ENCODE measurements at regions not wholly inside any gene's neighbourhood (a gene's known extent, or its start where the extent isn't known, plus 50 kb on each side); places are given as distances from the start of the nearest gene placed in this dataset.

DNA sequence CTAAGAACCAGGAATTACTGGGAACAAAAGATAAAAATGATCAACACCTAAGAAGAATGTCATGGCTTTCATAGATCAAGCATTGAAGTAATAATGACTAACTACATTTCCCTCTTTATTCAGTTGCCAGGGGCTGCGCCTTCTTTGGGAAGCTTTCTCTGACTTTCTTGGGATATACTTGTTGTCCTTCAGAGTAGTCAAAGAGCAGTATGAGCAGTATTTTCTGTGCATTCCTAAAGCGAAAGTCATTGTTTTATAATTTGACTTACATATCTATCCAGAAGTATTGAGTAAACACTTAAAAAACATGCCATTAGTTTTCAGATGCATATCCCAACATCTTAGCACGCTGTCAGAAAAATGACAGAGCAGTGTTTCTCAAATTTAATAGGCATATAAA is 2412.4 kb downstream of the PCDH9 start:
- DNase-seq (ENCODE audit: low read depth): no peak

DNA sequence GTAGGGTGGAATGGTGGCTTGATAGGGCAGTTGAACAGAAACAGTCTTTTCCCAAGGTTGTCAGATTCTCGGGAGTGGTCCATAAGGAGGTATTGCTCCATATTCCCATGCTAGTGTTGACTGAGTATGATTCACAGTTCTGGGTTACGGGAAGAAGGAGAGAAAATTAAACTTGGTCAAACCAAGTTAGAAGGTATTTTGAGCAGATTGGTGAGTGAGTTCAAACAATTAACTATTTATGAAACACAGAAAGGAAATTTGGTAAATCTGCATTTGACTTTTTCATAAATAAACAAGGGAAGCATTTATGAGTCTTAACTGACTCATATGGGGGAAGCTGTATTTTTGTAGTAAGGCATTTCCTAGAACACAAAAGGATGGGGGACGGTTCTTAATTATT is 2419.4 kb downstream of the PCDH9 start:
- DNase-seq (ENCODE audit: low read depth): no peak

DNA sequence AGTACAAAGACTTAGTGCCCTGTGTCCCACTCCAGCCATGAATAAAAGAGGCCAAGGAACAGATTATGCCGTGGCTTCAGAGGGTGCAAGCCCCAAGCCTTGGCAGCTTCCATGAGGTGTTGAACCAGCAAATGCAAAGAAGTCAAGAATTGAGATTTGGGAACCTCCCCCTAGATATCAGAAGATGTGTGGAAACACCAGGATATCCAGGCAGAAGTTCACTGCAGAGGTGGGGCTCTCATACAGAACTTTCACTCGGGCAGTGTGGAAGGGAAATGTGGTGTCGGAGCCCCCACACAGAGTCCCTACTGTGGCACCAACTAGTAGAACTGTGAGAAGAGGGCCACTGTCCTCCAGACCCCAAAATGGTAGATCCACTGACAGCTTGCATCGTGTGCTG is 2421.4 kb downstream of the PCDH9 start:
- DNase-seq (ENCODE audit: low read depth): no peak

DNA sequence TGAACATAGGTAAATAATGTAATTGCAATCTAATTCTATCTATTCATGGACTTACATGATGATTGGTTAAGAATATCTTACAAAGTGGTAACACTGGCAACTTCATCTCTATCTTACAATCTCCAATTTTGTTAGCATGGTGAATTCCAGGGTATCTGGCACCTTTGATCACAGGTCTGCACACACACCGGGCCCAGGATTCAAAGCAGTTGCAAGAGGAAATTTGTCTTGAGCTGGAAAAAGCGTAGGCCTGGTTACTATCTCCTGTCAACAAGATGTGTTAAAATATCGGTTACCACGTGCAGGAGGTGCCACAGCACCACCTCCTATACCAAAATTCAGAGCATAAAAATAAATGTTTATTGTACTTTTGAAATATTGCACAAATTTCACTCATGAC is 2428.4 kb downstream of the PCDH9 start:
- DNase-seq (ENCODE audit: low read depth): no peak

DNA sequence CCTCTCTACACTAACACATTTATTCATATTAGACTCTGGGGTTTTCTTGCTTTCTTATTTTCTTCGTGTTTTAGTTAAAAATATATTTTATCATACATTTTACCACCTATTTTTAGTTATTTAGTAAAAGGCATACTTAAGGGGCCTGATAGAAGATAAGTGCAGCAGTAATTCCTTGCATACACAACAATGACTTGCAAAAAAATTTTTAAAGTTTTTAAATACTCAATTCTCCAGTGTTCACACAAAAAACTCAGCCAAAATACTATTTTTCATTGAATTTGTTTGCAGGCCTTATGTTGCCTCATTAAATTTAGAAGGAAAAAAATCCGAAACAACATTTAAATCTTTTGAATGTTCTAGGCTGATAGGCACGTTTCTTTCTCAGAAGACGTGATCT is 2431.7 kb downstream of the PCDH9 start:
- DNase-seq (ENCODE audit: low read depth): no peak

DNA sequence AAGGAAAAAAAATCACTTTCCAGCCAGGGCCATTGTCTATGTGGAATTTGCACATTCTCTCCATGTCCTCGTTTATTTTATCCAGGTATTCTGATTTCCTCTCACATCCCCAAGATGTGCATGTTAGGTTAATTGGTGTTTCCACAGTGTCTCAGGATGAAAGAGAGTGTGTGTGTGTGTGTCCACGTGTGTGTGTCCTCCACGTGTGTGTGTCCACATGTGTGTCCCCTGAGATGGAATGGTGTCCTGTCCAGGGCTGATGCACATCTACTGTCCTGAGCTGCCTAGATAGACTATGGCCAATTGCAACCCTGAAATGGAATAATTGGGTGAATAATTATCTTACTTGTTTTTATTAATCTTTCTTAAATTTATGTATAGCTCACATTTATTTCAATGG is 2436.5 kb downstream of the PCDH9 start:
- no peak for DNase-seq (ENCODE audit: low read depth)

DNA sequence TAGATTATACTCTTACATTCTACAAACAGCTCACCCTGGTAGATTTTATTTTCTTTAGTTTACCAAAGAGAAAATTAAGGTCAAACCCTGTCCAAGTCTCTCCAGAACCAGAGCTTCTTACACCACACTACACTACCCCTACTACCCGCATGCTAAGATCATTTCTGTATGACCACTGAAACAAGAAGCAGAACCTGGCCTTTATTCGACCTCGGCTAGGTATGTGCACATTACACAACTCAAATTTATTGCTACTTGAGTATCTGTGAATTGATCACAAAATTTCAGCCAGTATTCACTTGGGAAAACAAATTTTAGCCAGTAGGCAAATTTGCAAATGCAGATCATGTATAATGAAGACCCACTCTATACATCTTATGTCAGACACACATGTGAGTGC is 2437.0 kb downstream of the PCDH9 start:
- no peak for DNase-seq (ENCODE audit: low read depth)

DNA sequence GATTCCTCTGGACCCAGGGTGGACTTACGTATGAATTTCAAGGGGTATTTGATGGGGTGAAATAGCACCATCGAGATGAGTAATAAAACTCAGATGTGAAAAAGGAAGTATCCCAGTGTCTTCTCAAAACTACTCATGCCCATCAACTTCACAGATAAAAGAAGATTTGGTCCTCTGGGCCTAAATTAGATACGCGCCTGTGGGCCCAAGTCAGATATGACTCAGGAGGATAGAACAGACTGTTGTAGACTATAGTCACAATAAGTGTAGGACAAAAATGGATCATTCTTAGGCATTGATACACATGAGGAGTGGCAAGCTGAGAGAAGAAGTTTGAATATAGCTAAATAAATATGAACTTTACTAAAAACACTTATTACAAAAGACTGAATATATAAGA is 2438.8 kb downstream of the PCDH9 start:
- no peak for DNase-seq (ENCODE audit: low read depth)

DNA sequence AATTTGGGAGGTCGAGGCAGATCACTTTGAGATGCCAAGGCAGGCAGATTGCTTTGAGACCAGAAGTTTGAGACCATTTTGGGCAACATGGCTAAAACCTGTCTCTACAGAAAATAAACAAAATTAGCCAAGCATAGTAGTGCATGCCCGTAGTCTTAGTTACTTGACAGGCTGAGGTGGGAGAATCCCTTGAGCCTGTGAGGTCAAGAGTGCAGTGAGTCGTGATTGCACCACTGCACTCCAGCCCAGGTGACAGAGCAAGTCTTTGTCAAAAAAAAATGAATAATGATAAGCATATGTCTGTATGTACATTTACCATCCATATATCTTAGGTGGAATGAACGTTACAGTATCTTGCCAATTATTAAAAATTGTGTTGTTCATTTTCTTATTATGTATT is 2447.7 kb downstream of the PCDH9 start:
- no peak for DNase-seq (ENCODE audit: low read depth)

DNA sequence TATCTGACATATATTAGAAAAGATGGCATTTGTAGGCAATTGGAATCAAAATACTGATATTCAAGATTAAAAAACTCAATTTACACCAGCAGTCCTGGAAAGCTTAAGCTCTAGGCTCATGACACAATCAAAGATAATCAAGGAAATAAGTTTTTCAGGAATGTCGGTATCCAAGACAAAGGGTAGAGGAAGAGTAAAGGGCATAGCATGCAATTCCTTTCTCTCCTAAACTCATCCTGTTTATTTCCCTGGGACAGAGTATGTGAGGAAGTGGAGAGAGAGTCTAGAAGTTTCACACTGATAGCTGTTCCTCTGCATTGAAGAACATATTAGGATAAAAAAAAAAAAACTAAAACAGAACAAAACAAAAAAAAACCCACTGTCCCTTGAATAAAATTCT is 2452.1 kb downstream of the PCDH9 start:
- DNase-seq (ENCODE audit: low read depth): no peak

DNA sequence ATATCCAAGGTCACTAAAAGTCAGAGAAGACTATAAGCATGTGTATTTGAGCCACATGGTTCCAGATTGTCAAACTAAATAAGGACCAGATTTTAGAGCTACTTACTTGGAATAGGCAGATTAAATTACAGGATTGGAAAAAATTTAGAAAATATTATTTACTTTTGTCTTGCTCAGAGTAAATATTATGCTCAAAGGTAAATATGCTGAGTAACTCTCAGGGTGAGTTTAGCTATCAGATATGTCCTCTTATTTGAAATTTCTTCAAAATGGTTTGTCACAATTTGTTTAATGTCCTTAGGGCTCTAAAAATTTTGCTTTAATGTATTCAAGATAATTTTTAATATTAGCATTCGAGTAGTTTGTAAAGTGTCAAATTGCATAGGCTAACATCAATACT is 2455.2 kb downstream of the PCDH9 start:
- DNase-seq (ENCODE audit: low read depth): no peak

DNA sequence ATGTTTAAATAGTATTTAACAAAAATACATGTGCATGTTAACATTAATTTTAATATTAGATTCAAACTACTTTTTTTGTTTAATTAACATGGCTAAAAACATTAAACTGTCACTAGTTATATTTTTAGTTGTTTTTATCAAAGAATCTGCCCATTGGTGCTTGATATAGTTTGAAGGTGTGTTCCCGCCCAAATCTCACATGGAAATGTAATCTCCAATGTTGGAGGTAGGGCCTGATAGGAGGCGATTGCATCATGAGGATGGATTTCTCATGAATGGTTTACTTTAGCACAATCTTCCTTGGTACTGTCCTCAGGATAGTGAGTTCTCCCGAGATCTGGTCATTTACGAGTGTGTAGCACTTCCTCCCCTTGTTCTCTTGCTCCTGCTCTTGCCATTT is 2459.4 kb downstream of the PCDH9 start:
- no peak for DNase-seq (ENCODE audit: low read depth)

DNA sequence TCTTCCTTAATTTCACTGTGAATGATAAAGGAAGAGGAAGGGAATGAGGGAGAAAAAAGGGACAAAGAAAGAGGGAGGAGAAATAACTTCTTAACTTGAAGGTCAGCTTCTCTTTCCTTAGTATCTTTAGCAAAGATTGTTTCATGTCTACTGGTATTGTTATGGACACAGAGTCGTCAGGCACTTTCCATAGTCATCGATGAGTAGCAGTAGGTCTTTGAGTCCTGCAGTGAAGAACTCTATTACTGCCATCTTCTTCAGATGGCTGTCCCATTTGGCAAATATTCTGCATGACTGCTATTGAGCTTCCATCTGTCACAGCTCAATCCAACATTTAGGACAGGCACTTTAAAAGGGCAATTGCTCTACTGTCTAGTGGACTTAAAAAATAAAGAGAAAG is 2463.1 kb downstream of the PCDH9 start:
- no peak for DNase-seq (ENCODE audit: low read depth)

DNA sequence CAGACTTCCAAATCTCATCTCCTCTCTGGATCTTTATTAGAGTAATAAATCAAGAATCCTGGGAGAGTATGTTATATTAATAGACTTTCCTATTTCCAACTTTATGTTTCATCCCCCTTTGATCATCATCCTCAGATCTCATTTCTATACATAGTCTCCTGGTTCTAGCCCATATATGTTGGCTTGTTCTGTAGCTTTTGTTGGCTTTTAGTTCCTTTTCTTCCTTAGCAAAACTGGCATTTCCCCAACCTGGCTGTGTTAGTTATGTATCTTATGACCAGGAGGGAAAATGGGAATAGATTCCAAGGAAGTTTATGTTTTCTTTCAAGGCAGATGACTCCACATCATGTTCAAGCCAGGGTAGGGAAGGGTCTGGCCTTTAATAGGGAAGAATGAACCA is 2464.5 kb downstream of the PCDH9 start:
- no peak for DNase-seq (ENCODE audit: low read depth)

DNA sequence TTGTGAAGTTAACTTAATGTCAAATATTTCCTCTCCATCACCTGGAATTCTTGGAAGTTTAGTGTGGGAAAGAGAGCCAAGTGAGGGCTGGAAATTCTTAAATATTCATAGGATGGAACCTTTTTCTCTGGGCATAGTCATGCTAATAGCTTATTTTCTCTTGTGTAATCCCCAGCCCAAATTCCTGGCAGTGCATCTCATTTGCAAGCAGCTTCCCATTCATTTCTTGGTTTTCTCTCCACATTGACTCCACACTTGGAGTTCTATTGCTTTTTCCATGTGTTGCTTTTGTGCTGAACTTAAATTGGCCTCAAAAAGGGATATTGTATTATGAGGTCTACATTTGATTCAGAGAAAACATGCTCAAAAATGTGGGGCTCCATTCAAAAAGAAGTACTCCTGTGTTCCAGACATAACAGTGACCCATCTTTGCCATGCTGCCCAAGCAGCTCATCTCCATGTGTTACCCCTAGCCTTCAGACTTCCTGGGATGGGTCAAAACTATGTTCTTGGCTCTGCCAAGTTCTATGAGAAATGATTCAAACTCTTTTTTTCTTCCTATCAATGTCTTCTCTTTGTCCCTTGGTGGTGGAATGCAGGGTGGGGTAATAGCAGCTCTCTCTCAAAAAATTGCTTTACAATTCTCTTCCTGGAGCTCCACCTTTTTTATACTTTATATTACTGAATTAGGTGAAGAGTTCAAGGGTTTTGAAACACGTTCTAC is 2471.5 kb downstream of the PCDH9 start:
- no peak for DNase-seq (ENCODE audit: low read depth)

DNA sequence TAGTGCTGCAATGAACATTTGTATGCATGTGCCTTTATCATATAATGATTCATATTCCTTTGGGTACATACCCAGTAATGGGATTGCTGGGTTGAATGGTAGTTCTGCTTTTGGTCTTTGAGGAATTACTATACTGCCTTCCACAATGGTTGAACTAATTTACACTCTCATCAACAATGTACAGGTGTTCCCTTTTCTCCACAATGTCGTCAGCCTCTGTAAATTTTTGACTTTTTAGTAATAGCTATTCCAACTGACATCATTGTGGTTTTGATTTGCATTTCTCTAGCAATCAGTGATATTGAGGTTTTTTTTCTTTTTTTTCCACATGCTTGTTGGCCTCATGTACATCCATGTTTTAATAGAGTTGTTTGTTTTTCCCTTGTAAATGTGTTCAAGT is 2473.5 kb downstream of the PCDH9 start:
- DNase-seq (ENCODE audit: low read depth): no peak

DNA sequence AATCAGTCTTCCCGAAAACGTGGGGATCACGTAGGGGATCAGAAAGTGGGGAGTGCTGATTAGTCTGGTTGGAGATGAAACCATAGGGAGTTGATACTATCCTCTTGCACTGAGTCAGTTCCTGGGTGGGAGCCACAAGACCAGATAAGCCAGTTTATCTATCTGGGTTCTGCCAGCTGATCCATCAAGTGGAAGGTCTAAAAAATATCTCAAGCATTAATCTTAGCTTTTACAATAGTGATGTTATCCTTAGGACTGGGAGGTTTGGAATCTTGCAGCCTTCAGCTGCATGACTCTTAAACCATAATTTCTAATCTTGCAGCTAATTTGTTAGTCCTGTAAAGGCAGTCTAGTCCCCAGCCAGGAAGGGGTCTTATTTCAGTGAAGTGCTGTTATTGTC is 2474.2 kb downstream of the PCDH9 start:
- DNase-seq (ENCODE audit: low read depth): no peak

DNA sequence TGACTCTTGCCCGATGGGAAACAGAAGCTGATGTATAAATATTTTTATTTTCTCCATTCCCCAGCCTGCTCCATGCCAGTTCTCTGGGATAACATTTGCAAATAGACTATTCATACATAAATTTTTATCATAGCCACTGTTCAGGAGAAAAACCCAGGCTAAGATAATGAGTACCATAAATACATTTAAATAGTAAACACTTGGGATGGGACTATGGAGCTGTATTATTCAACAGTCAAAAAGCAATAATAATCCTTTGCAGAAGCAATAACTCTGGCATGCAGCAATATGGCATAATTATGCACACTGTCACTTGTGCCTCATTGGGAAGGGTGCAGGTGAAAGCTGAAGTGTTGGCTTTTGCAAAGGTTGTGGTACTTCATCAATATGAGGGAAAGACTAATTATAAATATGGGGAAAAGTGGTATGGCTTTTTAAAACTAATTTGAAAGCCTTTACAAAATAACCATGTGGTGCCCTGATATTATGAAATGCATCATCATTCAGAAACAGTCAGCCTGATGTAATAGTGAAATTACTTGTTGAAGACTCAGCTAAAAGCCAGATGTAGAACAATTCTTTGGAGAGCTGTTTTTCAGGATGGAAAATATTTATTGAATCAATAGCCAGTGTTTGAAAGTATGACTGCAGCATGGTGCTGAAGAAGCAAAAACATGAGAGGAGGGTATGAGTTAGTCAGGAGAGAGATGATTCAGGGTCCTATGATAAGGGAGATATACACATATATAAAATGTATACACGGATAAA is 2476.7 kb downstream of the PCDH9 start:
- DNase-seq (ENCODE audit: low read depth): no peak

DNA sequence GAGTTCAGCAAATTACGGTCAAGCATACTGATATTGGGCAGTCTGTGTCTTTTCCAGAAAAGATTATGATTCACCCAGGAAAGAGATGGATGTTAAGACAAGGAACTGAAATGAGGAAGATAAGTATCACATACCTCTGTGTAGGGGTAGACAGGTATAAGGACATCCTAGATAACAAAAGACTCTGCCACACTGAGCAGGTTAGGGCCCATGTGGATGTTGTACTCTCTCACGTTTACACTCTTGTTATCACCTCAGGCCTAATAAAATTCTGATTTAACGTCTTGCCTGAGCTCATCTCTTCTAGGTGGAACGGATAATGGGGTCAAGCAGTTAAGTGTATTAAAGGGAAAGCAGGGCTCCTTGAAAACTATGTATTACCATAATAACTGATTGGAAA is 2480.8 kb downstream of the PCDH9 start:
- DNase-seq (ENCODE audit: low read depth): no peak

DNA sequence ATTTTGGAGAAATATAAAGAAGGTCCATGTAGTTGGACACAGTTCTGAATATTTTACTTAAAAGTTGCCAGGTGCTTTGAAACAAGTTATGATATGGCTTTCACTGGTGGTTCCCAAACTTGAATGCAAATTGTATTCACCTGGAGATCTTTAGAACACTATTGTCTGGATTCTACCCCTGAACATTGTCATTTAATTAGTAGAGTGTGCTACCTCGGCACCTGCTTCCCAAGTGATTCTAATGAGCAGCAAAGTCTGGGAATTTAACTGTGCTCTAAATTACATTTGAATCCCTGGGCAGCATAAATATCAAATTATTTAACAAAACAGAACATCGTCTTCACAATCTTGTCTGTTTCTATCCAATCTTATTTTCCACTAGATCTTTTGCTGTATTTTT is 2483.3 kb downstream of the PCDH9 start:
- DNase-seq (ENCODE audit: low read depth): no peak

DNA sequence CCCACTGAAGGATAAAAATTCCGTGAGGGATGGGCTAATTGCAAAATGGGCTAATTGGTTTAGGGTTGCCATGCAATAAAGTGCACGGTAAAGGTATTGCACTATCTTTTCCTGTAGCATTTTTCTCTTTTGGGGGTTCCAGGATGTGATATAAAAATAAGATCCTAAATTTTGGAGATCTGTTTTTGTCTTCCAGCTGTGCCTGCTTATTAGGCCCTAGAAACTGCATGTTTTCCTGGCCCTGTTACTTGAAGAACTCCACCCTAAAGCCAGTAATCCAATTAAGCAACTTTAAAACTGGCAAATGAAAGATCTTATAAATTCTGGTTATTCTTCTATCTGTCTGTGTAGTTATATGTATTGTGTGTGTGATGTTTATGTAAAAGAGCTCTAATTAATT is 2489.6 kb downstream of the PCDH9 start:
- no peak for DNase-seq (ENCODE audit: low read depth)

DNA sequence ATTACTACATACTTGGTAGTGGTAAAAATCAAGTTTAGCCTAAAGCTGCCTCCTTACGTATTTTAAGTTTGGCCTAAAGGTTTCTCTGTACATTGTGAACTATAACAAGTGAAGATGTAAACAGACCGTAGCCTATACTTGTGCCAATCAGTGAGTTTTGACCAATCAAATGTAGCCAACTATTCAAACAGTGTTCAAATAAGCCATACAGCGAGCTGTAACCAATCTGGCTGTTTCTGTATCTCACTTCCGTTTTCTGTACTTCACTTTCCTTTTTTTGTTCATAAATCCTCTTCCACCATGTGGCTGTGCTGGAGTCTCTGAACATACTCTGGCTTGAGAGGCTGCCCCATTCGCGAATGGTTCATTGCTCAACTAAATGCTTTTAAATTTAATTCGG is 2504.6 kb downstream of the PCDH9 start:
- no peak for DNase-seq (ENCODE audit: low read depth)

DNA sequence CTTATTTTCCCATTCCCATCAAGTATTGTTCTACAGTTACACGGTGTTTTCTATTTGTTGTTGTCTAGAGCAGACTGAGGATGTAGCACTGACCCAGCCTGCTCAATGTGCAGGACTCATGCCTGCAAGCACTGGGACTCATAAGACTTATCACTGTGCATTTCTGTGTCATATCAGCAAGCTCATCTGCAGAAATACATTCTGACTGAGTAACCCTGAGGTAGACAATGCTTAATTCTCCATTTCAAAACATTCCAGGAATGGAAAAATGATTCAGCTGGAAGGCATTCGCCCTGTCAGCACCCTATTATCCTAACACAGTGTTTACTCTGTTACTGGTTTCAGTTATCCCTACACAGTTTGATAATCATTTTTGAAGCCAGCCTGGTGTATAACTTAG is 2506.4 kb downstream of the PCDH9 start:
- DNase-seq (ENCODE audit: low read depth): peak; percentile 35
